ENCODE measurements at regions not wholly inside any gene's neighbourhood (a gene's known extent, or its start where the extent isn't known, plus 50 kb on each side); places are given as distances from the start of the nearest gene placed in this dataset.

- TF ChIP-seq POLR2A (IDR thresholded peaks at IDR 0.05; ENCODE audit: low read depth, low read length) (no peak), TAF1 (IDR thresholded peaks at IDR 0.05; ENCODE audit: low read depth, low read length) (no peak), POLR2AphosphoS5 (IDR thresholded peaks at IDR 0.05; ENCODE audit: low read depth, low read length) (no peak)
Measured at GRCh38 chr10:21135023-21135931, 238.2 kb upstream of the NEBL start.

Measured in GM12891 (cell line).